Neutrophil (primary cell): ENCODE measurements at regions not wholly inside any gene's neighbourhood (a gene's known extent, or its start where the extent isn't known, plus 50 kb on each side); places are given as distances from the start of the nearest gene placed in this dataset.

ENCODE experiments used
- H3K27ac ChIP-seq: fragments of 200-600 bp; sonication (generic); 2 replicates; pipeline ENCODE4 v1.5.1; 2016; ENCODE audit warnings: mild to moderate bottlenecking, moderate library complexity
- H3K27me3 ChIP-seq: fragments of 200-600 bp; sonication (generic); 2 replicates; pipeline ENCODE4 v1.6.0; 2016; ENCODE audit warnings: mild to moderate bottlenecking
- H3K36me3 ChIP-seq: fragments of 200-600 bp; sonication (generic); 2 replicates; pipeline ENCODE4 v1.5.1; 2017
- H3K4me1 ChIP-seq, 2 experiments: fragments of 200-600 bp in 1 of 2; sonication (generic) in 1 of 2; 1 replicate in 1 of 2; 2 replicates in 1 of 2; pipeline versions ENCODE4 v1.5.1 to v1.6.1; 2013 to 2016; ENCODE audit warnings: low read depth in 1 of 2, low read length in 1 of 2, mild to moderate bottlenecking in 1 of 2, moderate library complexity in 1 of 2; ENCODE audit not compliant: control insufficient read depth in 1 of 2, insufficient read depth in 1 of 2
- H3K4me3 ChIP-seq, 2 experiments: fragments of 200-600 bp in 1 of 2; sonication (generic) in 1 of 2; 1 replicate in 1 of 2; 2 replicates in 1 of 2; pipeline ENCODE4 v1.5.1; 2013 to 2016; ENCODE audit warnings: low read depth in 1 of 2, low read length in 1 of 2, mild to moderate bottlenecking in 1 of 2, moderate library complexity in 1 of 2
- H3K9me3 ChIP-seq: fragments of 200-600 bp; sonication (generic); 2 replicates; pipeline ENCODE4 v1.5.1; 2016
- CTCF ChIP-seq: fragments of 200-600 bp; sonication (generic); IDR thresholded peaks from 2 replicates; pipeline ENCODE4 v1.5.1; 2016; ENCODE audit warnings: antibody characterized with exemption

GRCh38 chr7:131029002-131029401, 295.0 kb upstream of the KLF14 start:
- no peak overlapping the region for H3K4me3 ChIP-seq
- no peaks in the 10 kb centered on the region for H3K27me3 ChIP-seq
- TF ChIP-seq CTCF = no peak
- no peaks in the 10 kb centered on the region for H3K9me3 ChIP-seq
- H3K27ac ChIP-seq = no peak overlapping the region
- peaks cover 32 to 50% of the 10 kb centered on the region in 2 experiments for H3K4me1 ChIP-seq
- no peaks in the 10 kb centered on the region for H3K36me3 ChIP-seq

- Histone ChIP-seq H3K9me3 (no peaks in the 10 kb centered on the region), H3K36me3 (no peaks in the 10 kb centered on the region), H3K4me1 (peaks cover 25 to 40% of the 10 kb centered on the region in 2 experiments), H3K27ac (no peak overlapping the region), H3K27me3 (no peaks in the 10 kb centered on the region), H3K4me3 (no peak overlapping the region)
- TF ChIP-seq CTCF = no peak
Measured at GRCh38 chr7:131031099-131031868, 296.4 kb upstream of the MKLN1 start.

GRCh38 chr7:131032786-131033185, 294.9 kb upstream of the MKLN1 start:
- Histone ChIP-seq H3K9me3 (no peaks in the 10 kb centered on the region), H3K4me3 (no peak overlapping the region), H3K4me1 (peaks cover 10 to 25% of the 10 kb centered on the region in 2 experiments), H3K36me3 (no peaks in the 10 kb centered on the region), H3K27me3 (no peaks in the 10 kb centered on the region), H3K27ac (peak overlapping the region; percentile 5)
- TF ChIP-seq CTCF = no peak

- no peak overlapping the region for H3K4me3 ChIP-seq
- no peaks in the 10 kb centered on the region for H3K27me3 ChIP-seq
- H3K4me1 ChIP-seq = peaks cover 3 to 11% of the 10 kb centered on the region in 2 experiments
- TF ChIP-seq CTCF = no peak
- H3K27ac ChIP-seq = peak overlapping the region; percentile 6
- no peaks in the 10 kb centered on the region for H3K36me3 ChIP-seq
- H3K9me3 ChIP-seq = no peaks in the 10 kb centered on the region
Measured at GRCh38 chr7:131034166-131034881, 293.4 kb upstream of the MKLN1 start.

DNA sequence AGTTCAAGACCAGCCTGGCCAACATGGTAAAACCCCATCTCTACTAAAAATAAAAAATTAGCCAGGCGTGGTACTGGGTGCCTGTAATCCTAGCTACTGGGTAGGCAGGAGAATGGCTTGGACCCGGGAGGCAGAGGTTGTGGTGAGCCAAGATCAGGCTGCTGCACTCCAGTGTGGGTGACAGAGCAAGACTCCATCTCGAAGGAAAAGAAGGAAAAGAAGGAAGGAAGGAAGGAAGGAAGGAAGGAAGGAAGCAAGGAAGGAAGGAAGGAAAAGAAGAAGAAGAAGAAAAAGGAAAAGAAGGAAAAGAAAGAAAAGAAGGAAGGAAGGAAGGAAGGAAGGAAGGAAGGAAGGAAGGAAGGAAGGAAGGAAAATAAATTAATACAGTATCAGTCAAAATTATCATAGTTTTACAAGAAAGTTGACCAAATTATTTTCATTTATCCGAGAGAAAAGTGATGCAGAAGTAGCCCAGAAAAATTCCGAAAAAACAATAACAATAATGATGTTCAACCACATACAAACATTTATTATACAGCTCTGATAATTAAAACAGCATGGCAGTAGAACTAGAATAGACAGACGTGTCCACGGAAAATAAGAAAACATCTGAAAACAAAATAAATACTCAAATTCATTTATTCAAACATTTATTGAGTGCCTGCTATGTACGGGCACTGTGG, 292.4 kb upstream of the MKLN1 start:
- TF ChIP-seq CTCF = no peak
- H3K27ac ChIP-seq = no peak overlapping the region
- H3K27me3 ChIP-seq = no peaks in the 10 kb centered on the region
- H3K4me1 ChIP-seq = peaks cover 5 to 11% of the 10 kb centered on the region in 2 experiments
- no peaks in the 10 kb centered on the region for H3K9me3 ChIP-seq
- no peaks in the 10 kb centered on the region for H3K36me3 ChIP-seq
- no peak overlapping the region for H3K4me3 ChIP-seq
